IPS-NIHi11 (cell line): ENCODE measurements at regions not wholly inside any gene's neighbourhood (a gene's known extent, or its start where the extent isn't known, plus 50 kb on each side); places are given as distances from the start of the nearest gene placed in this dataset.

Source experiments
- DNase-seq: peaks from one replicate; pipeline ENCODE4 v3.0.0; 2012; ENCODE audit warnings: mixed read lengths, low spot score

DNA sequence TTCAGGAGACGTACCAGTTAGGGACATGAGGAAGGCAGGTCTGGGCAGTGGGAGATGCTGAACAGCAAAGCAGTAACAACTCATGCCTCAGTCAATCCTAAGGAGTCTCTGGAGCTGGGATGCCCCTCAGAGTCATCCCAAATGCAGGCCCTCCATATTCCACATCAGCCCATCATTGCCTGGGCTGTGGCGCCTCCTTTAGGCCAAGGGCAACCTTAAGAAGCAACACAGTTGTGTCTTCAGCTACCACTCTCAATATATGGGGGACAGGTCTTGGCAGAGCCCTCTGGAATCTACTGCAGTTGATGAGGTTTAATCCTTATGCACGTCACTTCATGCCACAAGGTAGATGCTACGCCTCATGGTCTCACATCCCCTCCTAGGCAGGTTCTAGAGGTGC is 682.0 kb upstream of the RAB6C start:
- peak; percentile 41 for DNase-seq

DNA sequence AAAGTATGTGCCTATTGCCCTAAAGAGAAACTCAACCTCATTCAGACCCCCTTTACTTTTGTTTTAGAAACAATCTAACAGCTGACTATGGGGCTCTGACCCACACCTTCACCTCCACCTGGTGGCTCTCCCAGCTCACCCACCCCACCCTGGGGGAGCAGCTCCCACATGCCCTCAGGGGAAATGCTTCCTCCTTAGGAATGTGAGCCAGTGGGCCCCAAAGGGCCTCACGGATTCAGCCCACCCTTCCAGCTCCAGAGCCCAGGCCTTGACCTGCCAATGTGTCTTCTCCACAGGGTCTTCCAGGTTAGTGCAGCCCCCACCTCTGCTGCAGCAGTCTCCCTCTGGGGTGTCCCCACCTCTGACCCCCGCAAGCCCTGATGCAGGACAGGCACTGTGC is 680.1 kb upstream of the RAB6C start:
- no peak for DNase-seq

DNA sequence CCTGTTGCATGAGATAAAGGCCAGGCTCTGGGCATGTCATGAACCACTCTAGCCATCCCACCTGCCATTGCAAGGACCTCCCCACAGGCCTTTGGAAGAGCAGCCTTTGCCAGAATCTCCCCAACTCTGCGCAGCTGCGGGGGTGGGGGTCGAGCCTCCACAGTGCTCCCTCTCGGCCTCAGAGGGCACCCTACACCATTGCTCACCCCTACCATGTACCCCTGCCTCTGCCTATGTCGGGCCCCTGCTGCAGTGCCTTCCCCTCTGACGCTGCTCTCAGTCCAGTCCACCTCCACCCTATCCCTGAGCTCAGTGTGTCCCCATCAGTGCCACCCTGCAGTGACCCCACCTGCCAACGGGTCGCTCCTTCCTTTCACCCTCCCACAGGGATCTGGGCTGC is 679.7 kb upstream of the RAB6C start:
- DNase-seq: no peak

DNA sequence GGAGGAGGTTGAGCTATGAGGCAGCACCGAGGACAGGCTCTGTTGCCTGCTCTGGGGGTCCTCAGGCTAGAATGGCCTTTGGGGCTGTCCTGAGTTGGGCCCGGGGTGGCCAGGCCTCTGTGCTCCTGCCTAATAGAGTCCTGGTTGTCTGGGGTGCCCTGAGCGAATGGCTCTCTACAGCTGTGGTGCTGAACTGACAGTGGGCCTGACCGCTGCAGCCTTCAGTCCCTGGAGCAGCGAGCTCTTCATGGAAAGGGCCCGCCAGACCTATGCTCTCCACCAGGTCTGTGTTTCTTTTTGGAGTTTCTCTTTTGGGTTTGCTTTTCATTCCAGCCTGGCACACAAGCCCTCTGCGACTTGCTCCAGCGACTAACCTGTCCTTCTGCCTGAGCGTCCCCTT is 679.0 kb upstream of the RAB6C start:
- no peak for DNase-seq

DNA sequence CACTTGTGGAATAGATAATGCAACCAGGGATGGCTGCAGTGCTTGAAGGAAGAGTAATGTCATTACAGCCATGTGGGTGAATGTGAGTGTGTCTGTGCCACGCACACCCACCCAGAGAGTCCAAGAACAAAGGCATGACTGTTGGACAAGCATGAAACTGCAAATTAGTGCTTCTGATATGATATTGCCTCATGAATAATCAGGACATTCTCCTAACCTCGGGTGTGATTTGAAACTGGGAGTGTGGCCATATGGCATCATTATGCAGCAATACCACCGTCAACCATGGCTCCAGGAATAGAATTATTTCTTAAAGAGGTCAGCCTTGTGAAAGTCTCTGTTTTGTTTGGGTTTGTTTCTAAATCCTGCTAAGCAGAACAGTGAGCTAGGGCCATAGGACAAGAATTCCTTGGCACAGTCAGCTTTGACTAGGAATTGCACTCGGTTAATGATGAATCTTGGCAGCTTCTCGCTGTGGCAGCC is 678.0 kb upstream of the RAB6C start:
- DNase-seq: no peak

DNA sequence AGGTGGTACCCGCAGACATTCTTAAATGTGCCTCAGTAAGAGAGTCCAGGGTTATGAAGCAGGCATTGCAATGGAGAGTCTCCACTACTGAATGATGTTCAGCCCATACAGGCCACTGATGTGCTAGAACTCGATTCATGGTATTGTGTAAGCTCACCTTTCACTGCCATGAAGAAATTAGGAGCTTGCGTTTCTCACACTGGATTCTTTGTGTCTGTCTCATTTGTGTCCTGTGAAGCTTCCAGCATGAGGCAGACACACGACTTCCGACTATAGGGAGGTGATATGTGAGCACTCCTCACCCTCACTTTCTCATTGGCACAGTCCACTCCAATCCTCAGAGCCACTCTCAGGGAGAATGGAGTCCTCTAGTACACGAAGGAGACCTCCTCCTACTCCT is 677.4 kb upstream of the RAB6C start:
- DNase-seq: no peak

DNA sequence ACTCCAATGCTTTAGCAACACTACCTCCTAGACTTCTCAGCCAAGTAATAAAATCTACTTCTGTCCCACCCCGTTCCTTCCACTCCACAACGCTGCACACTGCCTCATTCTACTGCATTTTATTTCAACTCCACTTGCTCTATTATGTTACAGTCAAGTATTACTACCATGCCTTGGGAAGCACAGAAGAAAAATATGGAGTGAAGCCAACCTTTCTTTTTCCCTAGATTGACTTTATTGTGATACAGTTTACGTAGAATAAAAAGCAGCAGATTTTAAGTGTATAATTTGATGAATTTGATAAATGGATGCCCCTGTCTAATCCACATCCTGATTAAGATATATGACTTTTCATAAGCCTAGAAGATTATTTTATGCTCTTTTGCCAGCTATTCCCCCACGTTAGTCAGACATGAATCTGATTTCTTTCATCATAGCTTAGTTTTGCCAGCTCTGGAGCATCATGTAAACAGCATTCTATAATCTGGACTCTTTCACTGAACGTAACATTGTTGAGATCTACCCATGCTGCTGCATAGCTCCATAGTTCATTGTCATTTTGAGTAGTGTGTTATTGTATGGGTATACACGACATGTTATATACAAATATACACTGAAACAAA is 676.8 kb upstream of the RAB6C start:
- no peak for DNase-seq

DNA sequence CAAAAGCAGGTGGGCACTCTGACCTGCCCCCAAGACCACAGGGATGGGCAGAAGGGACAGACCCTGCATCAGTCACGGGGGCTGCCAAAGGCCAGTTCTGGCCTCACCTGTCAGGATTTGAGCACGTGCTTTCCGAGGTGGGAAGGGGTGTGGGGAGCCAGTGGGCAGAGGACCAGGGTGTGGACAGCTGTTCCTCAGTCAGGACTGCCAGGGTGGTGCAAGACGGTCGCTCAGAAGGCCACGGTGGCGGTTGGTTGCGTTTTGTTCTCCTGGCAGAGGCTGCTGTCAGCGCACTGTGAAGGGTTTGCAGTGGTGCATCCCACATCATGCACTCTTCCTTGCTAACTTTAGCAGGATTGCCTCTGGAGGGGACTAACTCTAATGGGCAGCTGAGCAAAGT is 665.3 kb upstream of the RAB6C start:
- no peak for DNase-seq

DNA sequence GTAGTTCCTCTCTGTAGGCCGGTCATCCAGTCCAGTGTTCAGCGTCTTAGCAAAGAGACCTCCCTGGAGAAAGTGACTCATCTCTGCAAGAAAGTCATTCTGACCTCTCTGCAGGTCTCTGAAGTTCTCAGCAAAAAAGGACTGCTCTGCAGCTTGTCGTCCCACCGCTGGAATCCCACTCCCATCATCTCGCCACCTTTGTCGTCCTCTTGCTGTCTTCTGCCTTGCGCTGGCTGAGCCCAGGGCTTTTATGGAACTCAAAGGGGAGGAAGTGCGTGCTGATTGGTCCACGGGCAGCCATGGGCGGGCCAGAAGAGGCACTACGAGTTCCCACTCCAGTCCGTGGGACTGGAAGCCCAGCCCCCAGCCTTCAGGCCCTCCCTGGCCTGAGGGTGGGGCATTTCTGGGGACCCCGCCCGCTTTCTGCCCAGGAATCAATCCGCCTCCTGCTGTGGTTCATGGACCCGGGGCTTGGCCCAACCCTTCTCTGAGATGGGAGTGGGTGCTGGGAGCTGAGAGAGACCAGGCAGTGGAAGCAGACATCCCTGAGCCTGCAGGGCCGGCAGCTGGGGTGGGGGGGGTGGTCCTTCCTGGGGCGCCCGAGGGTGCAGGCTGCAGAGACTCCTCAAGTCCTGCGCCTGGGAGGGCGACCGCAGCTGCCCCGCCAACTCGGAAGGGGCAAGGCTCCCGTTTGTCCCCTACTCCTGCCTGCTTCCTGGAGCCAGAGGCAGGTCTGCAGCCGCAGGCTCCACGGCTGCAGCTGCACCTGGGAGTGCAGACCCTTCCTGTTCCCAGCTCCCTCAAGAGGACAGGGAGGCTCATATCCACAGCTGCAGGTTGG is 660.7 kb upstream of the RAB6C start:
- no peak for DNase-seq

DNA sequence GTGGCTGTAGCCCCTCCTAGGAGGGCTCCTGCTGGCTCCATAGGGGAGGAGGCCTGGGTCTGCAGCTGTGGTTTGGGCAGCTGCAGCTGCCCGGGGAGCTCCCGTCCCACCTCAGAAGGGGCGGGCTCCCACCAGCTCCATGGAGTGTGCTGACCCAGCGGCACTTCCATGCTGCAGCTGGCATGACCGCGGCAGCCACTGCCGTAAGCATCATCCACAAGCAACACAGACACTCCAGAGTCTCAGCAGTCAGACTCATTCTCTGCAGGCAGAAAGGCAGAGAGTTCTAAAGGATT is 660.1 kb upstream of the RAB6C start:
- DNase-seq: no peak

DNA sequence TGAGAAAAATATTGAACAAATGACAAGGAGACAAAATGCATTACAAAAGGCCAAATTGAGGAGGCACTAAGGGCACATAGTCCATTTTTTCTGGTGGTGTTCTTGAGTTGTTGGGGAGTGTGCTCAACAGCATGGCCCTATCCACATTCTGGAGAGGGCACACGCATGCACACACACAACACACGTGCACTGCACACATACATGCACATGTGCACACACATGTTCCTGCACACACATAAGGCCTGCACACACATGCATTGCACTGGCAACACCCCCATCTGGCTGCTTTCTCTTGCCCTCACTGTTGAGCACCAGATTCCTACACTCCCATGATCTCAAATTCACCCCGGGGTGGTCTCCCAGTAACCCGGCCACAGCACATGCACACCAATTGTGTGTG is 659.2 kb upstream of the RAB6C start:
- DNase-seq: no peak

DNA sequence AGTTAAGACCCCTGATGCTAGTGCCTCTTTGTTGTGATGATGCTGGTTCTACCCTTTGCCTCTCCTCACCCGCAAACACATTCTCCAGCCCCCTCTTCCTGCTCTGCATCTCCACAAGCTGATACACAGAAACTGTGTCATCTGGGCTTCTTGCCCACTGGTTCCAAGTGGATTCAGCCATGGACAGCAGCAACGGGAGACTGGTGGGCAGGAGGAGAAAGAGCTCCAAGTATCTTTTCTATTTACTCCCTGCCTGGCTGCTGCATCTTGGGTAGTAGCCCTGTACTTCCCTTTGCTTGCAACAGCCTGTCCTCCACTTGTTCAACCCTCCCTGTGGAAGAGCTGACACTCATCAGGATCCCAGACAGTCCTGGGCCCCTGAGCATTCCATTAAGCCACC is 655.1 kb upstream of the RAB6C start:
- no peak for DNase-seq

DNA sequence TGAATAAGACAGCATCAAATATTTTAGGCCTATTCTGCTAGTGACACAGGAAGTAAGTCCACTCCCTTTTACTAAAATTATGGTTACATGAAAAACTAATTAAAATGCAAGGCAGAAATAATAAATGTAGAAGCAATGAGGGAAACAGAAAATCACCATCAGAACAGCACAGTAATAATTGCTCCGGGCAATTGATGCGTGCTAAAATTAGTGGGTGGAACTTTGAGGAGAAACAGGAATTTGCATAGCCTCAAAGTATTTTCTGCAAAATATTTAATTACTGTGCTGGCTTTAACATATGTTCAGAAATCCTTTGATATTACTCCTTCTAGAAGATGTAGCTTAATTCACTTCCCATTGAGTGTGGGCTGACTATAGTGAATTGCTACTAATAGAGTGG is 654.3 kb upstream of the RAB6C start:
- no peak for DNase-seq

DNA sequence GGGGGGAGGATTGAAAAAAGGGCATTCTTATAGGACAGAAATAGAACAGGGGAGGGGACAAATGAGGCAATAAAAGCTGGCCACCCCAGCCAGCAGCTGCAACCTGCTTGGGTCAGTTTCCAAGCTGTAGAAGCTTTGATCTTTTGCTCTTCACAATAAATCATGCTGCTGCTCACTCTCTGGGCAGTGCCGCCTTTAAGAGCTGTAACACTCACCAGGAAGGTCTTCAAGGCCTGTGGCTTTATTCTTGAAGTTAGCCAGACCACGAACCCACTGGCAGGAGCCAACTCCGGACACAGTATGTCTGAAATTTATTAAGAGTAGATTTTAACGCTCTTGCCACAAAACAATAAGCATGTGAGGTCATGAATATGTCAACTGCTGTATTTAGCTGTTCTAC is 649.9 kb upstream of the RAB6C start:
- DNase-seq: no peak

DNA sequence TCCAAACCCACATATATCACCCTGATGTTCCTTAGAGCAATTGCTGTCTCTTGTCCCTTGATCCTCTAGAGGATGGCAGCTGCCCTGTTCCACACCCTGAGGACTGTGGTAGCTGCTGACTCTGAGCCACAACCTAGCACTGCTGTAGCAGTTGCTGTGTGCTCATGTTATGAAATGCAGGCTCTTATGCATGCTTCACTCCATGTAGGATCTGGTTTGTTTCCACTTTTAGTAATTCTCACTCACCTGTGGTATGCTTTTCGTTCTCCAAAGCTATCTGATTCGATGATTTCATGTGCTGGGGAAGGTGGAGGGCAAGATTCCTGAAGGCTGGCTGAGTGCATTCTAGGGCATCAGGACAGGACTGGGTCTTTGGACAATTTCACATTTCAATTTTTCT is 649.0 kb upstream of the RAB6C start:
- no peak for DNase-seq

DNA sequence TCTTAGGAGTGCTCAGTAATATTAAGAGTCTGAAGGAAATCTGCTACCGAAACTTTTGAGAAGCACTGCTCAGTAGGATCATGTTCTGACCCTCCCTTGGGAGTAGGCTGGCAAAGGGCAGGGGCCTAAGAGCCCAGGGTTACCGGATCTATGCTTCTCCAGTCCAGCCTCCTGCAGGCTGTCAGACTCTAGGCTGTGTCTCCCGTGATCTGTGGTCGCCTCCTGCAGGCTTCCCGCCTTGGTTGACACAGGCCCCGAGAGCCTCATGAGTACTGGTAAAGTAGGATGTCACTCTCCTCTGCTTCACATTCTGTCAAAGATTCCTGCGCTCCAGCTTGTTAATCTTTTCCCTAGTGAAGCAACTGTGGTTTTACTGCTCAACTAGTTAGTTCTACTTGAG is 647.8 kb upstream of the RAB6C start:
- DNase-seq: peak; percentile 26

DNA sequence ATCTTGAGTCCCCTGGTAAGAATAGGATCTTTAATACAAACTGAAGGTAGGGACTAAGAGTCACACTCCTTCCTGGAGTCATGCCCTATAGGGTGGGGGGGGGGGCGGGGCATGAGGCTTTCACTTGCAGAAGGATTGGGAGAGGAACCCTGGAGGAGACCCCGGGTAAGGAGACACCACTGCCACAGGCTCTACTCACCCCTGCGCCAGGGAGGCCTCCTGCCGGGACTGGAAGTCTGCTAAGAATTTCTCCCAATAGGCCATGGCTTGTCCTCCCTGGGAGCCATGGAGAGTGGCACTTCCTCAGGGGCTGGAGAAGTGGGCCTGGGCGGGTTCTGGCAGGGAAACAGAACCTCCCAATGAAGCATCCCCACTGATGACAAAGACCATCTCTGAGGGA is 645.3 kb upstream of the RAB6C start:
- peak; percentile 40 for DNase-seq

DNA sequence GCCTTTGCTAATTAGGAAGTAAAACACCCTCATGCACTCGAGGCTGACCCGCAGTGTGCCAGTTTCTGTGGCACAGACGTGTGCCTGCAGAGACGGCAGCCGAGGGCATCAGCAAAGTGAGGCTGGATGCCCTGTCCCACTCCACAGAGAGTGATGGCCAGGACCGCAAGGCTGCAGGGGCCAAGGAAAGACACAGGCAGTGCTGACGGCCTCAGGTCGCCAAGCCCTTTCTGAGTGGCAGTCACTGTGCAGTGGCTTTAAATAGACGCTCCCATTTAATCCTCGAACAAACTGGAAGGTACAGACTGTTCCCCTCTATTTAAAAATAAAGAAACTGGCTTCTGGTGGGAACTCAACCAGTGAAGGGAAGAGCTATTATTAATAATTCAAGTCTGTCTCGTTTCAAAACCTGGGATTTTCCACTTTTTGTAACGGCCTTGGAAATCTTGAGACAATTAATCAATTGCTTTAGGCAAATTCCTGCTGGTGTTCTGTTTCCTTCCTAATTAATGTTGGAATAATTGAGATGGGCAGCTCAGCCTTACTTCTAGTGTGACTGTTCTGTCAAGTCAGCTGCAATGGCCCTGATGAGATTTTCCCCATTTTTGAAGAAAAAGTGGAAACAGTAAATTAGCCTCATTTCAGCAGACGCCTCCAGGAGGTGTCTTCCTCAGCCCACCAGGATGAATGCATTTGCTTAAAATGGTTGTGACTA is 644.6 kb upstream of the RAB6C start:
- DNase-seq: no peak

DNA sequence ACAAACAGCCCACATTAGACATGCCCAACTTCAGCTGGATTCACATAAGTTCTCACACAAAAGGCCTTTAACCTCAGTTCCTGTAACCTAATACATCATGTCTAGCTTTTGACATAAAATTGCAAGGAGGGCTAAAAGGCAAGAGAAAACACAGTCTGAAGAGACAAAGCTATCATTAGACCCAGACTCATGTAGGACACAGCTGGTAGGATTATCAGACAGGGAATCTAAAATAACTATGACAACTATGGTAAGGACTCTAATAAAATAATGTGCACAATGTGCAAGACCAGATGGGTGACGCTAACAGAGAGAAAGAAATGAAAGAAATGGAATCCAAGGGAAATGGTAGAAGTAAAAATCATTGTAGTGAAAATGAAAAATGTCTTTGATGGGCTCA is 643.2 kb upstream of the RAB6C start:
- no peak for DNase-seq

DNA sequence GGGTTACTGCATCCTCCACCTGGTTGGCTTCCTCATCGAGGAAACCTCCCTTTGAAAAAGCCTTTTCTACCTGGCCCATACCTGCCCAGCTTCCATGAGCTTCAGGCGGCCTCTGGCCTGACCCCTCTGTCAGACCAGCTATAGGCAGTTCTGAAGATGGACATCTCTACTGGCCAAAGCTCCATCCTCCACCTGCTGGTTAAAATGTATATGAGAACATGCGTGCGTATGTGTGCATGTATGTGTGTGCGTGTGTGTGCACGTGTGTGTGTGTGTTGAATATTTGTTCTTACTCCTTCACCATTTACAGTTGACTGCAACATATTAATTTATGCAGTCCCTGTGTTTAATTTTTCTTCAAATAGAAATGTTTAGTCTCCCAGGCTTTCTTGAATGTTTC is 642.4 kb upstream of the RAB6C start:
- no peak for DNase-seq

DNA sequence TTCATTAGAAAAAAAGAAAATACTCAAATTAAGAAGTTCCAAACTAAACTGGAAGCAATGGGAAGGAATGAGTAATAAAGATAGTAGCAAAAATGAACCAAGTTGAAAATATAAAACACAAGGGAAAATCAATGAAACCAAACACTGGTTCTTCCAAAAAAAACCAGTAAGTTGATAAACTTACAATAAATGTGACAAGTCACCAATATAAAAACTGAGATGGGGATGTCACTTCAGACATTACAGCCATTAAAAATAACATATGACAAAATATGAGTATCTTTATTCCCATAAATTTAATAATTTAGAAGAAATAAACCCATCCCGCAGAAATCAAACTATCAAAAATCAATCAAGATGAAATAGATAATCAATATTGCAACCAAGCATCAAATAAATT is 633.9 kb upstream of the RAB6C start:
- DNase-seq: no peak

DNA sequence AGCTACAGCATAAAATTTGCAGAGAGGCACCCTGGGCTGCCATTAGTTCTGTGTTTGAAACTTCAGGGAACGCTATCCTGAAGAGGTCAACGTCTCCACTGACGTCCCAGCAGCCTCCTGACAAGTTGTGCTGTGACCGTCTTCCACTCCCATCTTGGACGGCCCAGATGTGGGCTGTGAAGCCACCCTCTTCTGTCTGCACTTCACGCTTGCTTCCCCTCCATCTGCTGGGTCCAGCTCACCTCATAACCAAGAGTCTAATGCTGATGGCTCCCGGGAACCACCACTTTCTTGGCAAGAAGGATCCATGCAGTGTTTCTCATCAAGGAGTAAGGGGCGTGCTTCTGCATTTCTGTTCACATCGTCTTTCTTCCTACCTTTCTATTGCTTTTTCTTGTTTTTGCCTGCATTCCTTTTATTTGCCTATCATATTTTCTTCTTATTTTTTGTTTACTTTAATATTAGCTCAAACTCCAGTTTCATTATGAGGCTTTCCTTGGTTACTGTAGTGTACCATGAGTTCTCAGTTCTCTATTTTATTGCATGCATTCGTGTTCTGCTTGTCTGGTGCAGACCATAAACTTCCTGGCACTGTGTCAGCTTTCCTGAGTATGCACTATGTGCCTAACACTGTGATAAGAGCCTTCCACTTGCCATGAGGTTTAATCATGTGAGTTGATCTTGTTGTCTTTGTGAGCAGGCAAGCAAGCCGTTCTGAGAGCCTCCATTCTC is 631.8 kb upstream of the RAB6C start:
- no peak for DNase-seq

DNA sequence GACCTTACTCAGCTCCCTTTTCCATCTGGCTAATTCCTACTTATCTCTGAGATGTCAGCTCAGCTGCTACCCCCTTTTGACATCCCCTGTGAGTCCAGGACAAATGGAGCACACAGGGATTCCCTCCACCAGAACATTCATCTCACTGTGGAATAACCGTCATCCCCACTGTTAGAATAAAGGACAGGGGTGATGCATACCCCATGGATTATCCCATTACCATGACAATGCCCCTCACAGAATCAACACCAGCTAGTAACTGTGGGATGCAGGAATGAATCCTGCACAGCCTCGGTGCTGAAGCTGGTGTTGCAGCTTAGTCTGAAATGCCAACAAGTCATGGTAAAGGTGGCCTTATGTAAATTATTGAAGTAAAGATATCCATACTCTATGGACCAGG is 624.8 kb upstream of the RAB6C start:
- no peak for DNase-seq
